ENCODE measurements at regions not wholly inside any gene's neighbourhood (a gene's known extent, or its start where the extent isn't known, plus 50 kb on each side); places are given as distances from the start of the nearest gene placed in this dataset.

- Histone ChIP-seq H3K27ac (ENCODE audit: low read length) (no peak overlapping the region), H3K9me3 (ENCODE audit: control insufficient read depth, insufficient read depth, low read depth, low read length) (no peaks in the 10 kb centered on the region), H3K4me1 (ENCODE audit: control insufficient read depth, insufficient read depth, low read length) (no peaks in the 10 kb centered on the region), H3K4me3 (ENCODE audit: low read depth in 2 of 2, low read length in 2 of 2) (no peak overlapping the region), H3K36me3 (ENCODE audit: control insufficient read depth, insufficient read depth, low read length) (no peaks in the 10 kb centered on the region), H3K27me3 (ENCODE audit: control insufficient read depth, insufficient read depth, low read length) (no peaks in the 10 kb centered on the region)
- TF ChIP-seq CTCF (IDR thresholded peaks at IDR 0.05): no peak
- TF ChIP-seq SIN3A (IDR thresholded peaks at IDR 0.05; ENCODE audit: borderline replicate concordance, insufficient read depth, low read depth, low read length): no peak
- TF ChIP-seq, protein P1, sequence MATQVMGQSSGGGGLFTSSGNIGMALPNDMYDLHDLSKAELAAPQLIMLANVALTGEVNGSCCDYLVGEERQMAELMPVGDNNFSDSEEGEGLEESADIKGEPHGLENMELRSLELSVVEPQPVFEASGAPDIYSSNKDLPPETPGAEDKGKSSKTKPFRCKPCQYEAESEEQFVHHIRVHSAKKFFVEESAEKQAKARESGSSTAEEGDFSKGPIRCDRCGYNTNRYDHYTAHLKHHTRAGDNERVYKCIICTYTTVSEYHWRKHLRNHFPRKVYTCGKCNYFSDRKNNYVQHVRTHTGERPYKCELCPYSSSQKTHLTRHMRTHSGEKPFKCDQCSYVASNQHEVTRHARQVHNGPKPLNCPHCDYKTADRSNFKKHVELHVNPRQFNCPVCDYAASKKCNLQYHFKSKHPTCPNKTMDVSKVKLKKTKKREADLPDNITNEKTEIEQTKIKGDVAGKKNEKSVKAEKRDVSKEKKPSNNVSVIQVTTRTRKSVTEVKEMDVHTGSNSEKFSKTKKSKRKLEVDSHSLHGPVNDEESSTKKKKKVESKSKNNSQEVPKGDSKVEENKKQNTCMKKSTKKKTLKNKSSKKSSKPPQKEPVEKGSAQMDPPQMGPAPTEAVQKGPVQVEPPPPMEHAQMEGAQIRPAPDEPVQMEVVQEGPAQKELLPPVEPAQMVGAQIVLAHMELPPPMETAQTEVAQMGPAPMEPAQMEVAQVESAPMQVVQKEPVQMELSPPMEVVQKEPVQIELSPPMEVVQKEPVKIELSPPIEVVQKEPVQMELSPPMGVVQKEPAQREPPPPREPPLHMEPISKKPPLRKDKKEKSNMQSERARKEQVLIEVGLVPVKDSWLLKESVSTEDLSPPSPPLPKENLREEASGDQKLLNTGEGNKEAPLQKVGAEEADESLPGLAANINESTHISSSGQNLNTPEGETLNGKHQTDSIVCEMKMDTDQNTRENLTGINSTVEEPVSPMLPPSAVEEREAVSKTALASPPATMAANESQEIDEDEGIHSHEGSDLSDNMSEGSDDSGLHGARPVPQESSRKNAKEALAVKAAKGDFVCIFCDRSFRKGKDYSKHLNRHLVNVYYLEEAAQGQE (IDR thresholded peaks at IDR 0.05; ENCODE audit: insufficient read depth in 1 of 2, low read depth in 2 of 2, low read length in 1 of 2): no peak
- no peak for TF ChIP-seq POLR2AphosphoS5 (IDR thresholded peaks at IDR 0.05; ENCODE audit: low read depth, low read length)
- TF ChIP-seq TCF7L2 (IDR thresholded peaks at IDR 0.05; ENCODE audit: low read depth, low read length): no peak
- CTCF ChIA-PET: no interaction called here
- intact Hi-C loops (cut with micrococcal nuclease; ENCODE audit: unreplicated experiment) (no loop called here), in situ Hi-C loops (cut with HindIII; ENCODE audit: low pct_unique_long_range_greater_than_20kb, low sequenced_read_pairs) (no loop called here)
- no peak for ATAC-seq
- POLR2A ChIA-PET: no interaction called here
- no TSS peak for BruUV-seq (replicated peaks)
- DNase-seq (ENCODE audit: low read depth, low spot score): no peak
Observed at GRCh38 chr2:56960581-56960980, 776.8 kb downstream of the CCDC85A start.

DNA sequence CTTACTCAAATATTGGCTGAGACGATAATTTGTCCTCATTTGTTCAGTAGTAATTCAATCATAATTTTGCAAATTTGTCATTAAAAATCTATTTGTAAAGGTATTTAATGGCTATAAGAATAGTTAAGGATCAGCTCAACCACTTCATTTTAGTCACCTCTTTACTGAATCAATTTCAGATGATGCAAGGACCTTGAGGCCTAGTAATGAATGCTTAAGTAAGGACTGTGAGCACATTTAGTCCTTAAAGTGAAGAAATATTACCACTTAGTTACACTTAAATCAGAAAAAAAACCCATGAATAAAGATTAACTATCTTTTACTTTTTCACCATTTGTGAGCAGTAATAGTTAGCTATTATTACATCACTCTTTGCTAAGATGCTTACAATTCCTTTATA is 778.9 kb downstream of the CCDC85A start:
- no peaks in the 10 kb centered on the region for H3K27me3 ChIP-seq (ENCODE audit: control insufficient read depth, insufficient read depth, low read length)
- H3K4me3 ChIP-seq (ENCODE audit: low read depth in 2 of 2, low read length in 2 of 2): no peak overlapping the region
- ChIA-PET POLR2A (no interaction called here), CTCF (no interaction called here)
- ATAC-seq (no peak), DNase-seq (ENCODE audit: low read depth, low spot score) (no peak)
- intact Hi-C loops (cut with micrococcal nuclease; ENCODE audit: unreplicated experiment) (no loop called here), in situ Hi-C loops (cut with HindIII; ENCODE audit: low pct_unique_long_range_greater_than_20kb, low sequenced_read_pairs) (no loop called here)
- no peaks in the 10 kb centered on the region for H3K9me3 ChIP-seq (ENCODE audit: control insufficient read depth, insufficient read depth, low read depth, low read length)
- TF ChIP-seq TCF7L2 (IDR thresholded peaks at IDR 0.05; ENCODE audit: low read depth, low read length): no peak
- no peak for TF ChIP-seq CTCF (IDR thresholded peaks at IDR 0.05)
- no peak for TF ChIP-seq POLR2AphosphoS5 (IDR thresholded peaks at IDR 0.05; ENCODE audit: low read depth, low read length)
- no peak for TF ChIP-seq SIN3A (IDR thresholded peaks at IDR 0.05; ENCODE audit: borderline replicate concordance, insufficient read depth, low read depth, low read length)
- TF ChIP-seq, protein P1 (IDR thresholded peaks at IDR 0.05; ENCODE audit: insufficient read depth in 1 of 2, low read depth in 2 of 2, low read length in 1 of 2): no peak
- no peaks in the 10 kb centered on the region for H3K4me1 ChIP-seq (ENCODE audit: control insufficient read depth, insufficient read depth, low read length)
- H3K27ac ChIP-seq (ENCODE audit: low read length): no peak overlapping the region
- no peaks in the 10 kb centered on the region for H3K36me3 ChIP-seq (ENCODE audit: control insufficient read depth, insufficient read depth, low read length)
- no TSS peak for BruUV-seq (replicated peaks)

Data from Panc1 (cell line).